SK-N-MC (cell line): ENCODE measurements at regions not wholly inside any gene's neighbourhood (a gene's known extent, or its start where the extent isn't known, plus 50 kb on each side); places are given as distances from the start of the nearest gene placed in this dataset.

ENCODE experiments used
- DNase-seq: peaks from one replicate; pipeline ENCODE4 v3.0.0-alpha.2; 2011; ENCODE audit warnings: low read depth, low spot score
- H3K27ac ChIP-seq: fragments of 200-600 bp; sonication (generic); 2 replicates; pipeline ENCODE4 v1.5.1; 2016; ENCODE audit warnings: mixed run types
- H3K36me3 ChIP-seq: fragments of 200-600 bp; sonication (generic); 2 replicates; pipeline ENCODE4 v1.6.1; 2017; ENCODE audit warnings: antibody characterized with exemption, low read length, mixed read lengths; ENCODE audit not compliant: insufficient read depth
- H3K4me3 ChIP-seq: fragments of 200-600 bp; sonication (generic); 2 replicates; pipeline ENCODE4 v1.5.1; 2016
- H3K9ac ChIP-seq: fragments of 200-600 bp; sonication (generic); 2 replicates; pipeline ENCODE4 v1.8.0; 2017; ENCODE audit warnings: mixed run types, mixed read lengths; ENCODE audit not compliant: insufficient read length
- H3K9me3 ChIP-seq: fragments of 200-600 bp; sonication (generic); 2 replicates; pipeline ENCODE4 v1.6.1; 2017; ENCODE audit warnings: low read depth, mild to moderate bottlenecking, antibody characterized with exemption, low read length, moderate library complexity, mixed read lengths
- EZH2 ChIP-seq: fragments of 200-600 bp; sonication (generic); IDR thresholded peaks from one replicate; pipeline ENCODE4 v1.6.1; 2017; ENCODE audit warnings: antibody characterized with exemption
- FOXP2 ChIP-seq: optimal IDR thresholded peaks from 2 replicates; pipeline ENCODE3; 2011; ENCODE audit warnings: mild to moderate bottlenecking, moderate library complexity; ENCODE audit not compliant: insufficient read depth; ENCODE audit errors: extremely low read length, control extremely low read depth
- POLR2AphosphoS5 ChIP-seq: IDR thresholded peaks from 2 replicates; pipeline ENCODE4 v1.6.1; 2012; ENCODE audit warnings: mild to moderate bottlenecking, low read depth, low read length, borderline replicate concordance

GRCh38 chr6:68443704-68444103, 191.4 kb upstream of the ADGRB3 start:
- Histone ChIP-seq H3K36me3 (no peaks in the 10 kb centered on the region), H3K27ac (no peak overlapping the region), H3K4me3 (no peak overlapping the region), H3K9me3 (no peaks in the 10 kb centered on the region), H3K9ac (no peak overlapping the region)
- no peak for DNase-seq
- TF ChIP-seq POLR2AphosphoS5 (no peak), FOXP2 (no peak), EZH2 (no peak)

DNA sequence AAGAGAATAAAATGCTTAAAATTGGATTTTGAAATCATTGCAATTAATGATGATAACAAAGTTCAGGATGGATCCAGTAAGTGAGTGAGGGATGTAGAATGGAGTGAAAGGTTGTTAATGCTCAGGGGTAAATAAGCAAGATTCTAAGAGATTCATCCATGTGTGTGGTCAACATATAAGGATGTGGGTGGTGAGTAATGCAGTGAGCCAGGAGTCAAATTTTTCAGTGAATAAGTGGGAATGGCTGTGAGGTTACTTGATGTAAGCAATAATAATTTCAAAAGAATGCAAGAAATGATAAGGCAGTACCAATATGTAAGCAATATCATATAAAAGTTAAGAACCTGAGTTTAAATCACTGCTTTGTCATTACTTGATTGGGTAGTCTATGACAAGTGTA, 207.5 kb upstream of the ADGRB3 start:
- no peak for DNase-seq
- TF ChIP-seq FOXP2, result no peak
- no peak for TF ChIP-seq EZH2
- TF ChIP-seq POLR2AphosphoS5, result no peak
- H3K9ac ChIP-seq, result no peak overlapping the region
- H3K36me3 ChIP-seq, result no peaks in the 10 kb centered on the region
- no peaks in the 10 kb centered on the region for H3K9me3 ChIP-seq
- H3K4me3 ChIP-seq, result no peak overlapping the region
- H3K27ac ChIP-seq, result no peak overlapping the region

- H3K4me3 ChIP-seq, result no peak overlapping the region
- H3K27ac ChIP-seq, result no peak overlapping the region
- H3K9ac ChIP-seq, result no peak overlapping the region
- no peaks in the 10 kb centered on the region for H3K36me3 ChIP-seq
- H3K9me3 ChIP-seq, result no peaks in the 10 kb centered on the region
- no peak for DNase-seq
- TF ChIP-seq FOXP2 (no peak), POLR2AphosphoS5 (no peak), EZH2 (no peak)
Observed at GRCh38 chr6:68410021-68410420, 225.1 kb upstream of the ADGRB3 start.

DNA sequence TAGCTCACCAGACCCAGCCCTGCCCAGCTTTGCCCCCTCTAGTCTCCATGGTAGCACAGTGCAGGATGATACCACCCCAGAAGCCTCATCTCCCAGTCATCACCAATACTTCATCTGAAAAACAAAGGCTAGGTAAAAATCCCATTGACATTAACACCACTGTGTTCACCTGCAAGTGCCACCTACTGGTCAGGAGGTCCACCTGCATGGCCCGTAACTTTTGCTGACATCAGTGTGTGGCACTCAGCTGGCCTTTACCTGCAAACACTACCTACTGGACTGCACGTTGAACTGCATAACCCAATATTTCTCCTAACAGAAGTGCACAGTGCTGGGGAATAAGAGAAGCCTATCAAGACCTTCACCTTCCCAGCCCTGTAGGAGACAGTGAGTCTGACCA, 234.7 kb upstream of the ADGRB3 start:
- DNase-seq, result no peak
- Histone ChIP-seq H3K36me3 (no peaks in the 10 kb centered on the region), H3K4me3 (no peak overlapping the region), H3K27ac (no peak overlapping the region), H3K9ac (no peak overlapping the region), H3K9me3 (no peaks in the 10 kb centered on the region)
- TF ChIP-seq FOXP2 (no peak), POLR2AphosphoS5 (no peak), EZH2 (no peak)

- TF ChIP-seq FOXP2 (no peak), POLR2AphosphoS5 (no peak), EZH2 (no peak)
Observed at GRCh38 chr6:68391953-68392352, 243.1 kb upstream of the ADGRB3 start.

DNA sequence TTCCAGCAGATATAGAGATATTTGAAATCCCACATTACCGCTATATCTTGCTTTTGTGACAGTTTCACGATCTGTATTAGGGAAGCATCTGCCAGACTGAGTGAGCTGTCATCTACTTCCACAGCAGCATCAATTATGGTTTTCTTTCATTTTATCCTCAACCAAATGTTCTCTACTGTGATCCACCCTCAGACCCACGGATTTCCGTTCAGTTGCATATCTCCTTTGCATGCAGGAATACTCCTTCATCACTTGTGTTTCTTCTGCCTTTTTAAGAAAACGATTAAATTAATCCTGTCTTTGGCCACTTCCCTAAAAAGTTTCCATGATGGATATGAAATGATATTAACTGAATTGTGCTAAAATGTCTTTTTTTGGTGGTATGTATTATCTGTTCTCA, 262.1 kb upstream of the ADGRB3 start:
- no peak for DNase-seq
- TF ChIP-seq POLR2AphosphoS5 (no peak), EZH2 (no peak), FOXP2 (no peak)
- Histone ChIP-seq H3K27ac (no peak overlapping the region), H3K9ac (no peak overlapping the region), H3K9me3 (no peaks in the 10 kb centered on the region), H3K4me3 (no peak overlapping the region), H3K36me3 (no peaks in the 10 kb centered on the region)

More at GRCh38 chr6:68391953-68392352, 243.1 kb upstream of the ADGRB3 start:
- no peak overlapping the region for H3K27ac ChIP-seq
- H3K36me3 ChIP-seq, result no peaks in the 10 kb centered on the region
- 0 out of 2 replicates have a peak, but pooled peaks cover 2% of the 10 kb centered on the region for H3K9me3 ChIP-seq
- H3K4me3 ChIP-seq, result no peak overlapping the region
- H3K9ac ChIP-seq, result no peak overlapping the region
- no peak for DNase-seq

DNA sequence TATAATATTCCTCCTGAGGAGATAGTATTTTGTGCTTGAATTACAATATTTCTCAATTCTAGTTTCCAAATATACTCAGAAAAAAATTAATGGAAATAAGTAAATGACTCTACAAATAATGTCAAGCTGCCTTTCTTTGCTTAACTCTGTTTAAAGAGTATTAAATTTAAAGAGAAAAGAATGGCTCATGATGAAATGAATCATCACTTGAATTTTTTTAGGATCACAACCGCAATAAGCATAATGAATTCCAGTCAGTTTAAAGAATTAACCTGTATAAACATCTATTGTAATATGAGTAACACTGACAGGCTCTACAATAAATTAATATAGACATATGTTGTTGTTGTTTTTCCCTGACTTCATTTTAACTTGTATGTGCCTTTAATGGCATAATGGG, 266.2 kb upstream of the ADGRB3 start:
- H3K27ac ChIP-seq, result no peak overlapping the region
- DNase-seq, result no peak
- no peak overlapping the region for H3K4me3 ChIP-seq
- H3K9me3 ChIP-seq, result no peaks in the 10 kb centered on the region
- H3K9ac ChIP-seq, result no peak overlapping the region
- TF ChIP-seq POLR2AphosphoS5 (no peak), EZH2 (no peak)
- no peaks in the 10 kb centered on the region for H3K36me3 ChIP-seq

- TF ChIP-seq FOXP2 (no peak), EZH2 (no peak), POLR2AphosphoS5 (no peak)
- Histone ChIP-seq H3K9me3 (no peaks in the 10 kb centered on the region), H3K4me3 (no peak overlapping the region), H3K27ac (no peak overlapping the region), H3K9ac (no peak overlapping the region), H3K36me3 (no peaks in the 10 kb centered on the region)
- DNase-seq, result no peak
Observed at GRCh38 chr6:68364271-68364805, 270.7 kb upstream of the ADGRB3 start.

DNA sequence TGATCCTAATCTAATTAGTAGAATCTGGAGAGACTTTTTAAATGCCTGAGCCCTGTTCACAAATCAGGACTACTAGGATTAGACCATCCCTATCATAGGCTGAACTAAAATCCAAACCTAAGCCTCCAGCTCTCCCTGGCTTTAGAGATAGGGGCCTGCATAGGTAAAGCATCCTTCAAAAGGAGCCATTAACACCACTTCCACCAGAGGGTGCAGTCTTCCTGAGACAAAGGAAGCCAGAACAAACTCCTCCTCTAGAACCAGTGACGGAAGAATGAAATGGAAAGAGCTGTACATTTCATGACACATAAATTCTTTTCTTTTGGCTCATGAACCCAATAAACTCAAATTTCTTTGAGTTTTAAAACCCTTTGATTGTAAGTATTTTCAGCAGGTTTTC, 291.2 kb upstream of the ADGRB3 start:
- TF ChIP-seq POLR2AphosphoS5 (no peak), FOXP2 (no peak), EZH2 (no peak)
- H3K9ac ChIP-seq, result no peak overlapping the region
- H3K36me3 ChIP-seq, result no peaks in the 10 kb centered on the region
- H3K9me3 ChIP-seq, result no peaks in the 10 kb centered on the region
- H3K27ac ChIP-seq, result no peak overlapping the region
- H3K4me3 ChIP-seq, result no peak overlapping the region
- DNase-seq, result peak; percentile 57

DNA sequence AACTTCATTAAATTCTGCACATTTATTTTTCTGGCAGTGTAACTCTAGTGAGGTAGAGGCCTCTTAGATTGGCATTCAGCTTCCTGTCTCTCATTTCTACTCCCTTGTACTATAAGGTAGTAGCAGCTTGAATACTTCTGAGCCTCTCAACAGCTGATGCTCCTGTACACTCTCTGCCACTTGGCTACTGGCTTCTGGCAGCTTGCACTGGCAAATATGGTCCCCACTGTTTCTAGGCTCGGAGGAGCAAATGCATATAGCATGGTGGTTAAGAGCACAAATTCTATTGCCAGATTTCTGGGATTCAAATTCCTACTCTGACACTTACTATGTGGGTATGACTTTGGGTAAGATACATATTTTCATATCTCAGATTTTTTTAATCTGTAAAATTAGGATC, 292.8 kb upstream of the ADGRB3 start:
- Histone ChIP-seq H3K36me3 (no peaks in the 10 kb centered on the region), H3K27ac (no peak overlapping the region), H3K9ac (no peak overlapping the region), H3K9me3 (no peaks in the 10 kb centered on the region), H3K4me3 (no peak overlapping the region)
- no peak for DNase-seq
- no peak for TF ChIP-seq EZH2
- no peak for TF ChIP-seq POLR2AphosphoS5
- no peak for TF ChIP-seq FOXP2
